Breast epithelium (tissue), 3 donors: ENCODE measurements at regions not wholly inside any gene's neighbourhood (a gene's known extent, or its start where the extent isn't known, plus 50 kb on each side); places are given as distances from the start of the nearest gene placed in this dataset.

ENCODE experiments used
- CTCF ChIP-seq, 3 donors: fragments of 450-650 bp; IDR thresholded peaks; one replicate each; pipeline ENCODE4 v1.5.1; 2016 to 2017; ENCODE audit warnings: antibody characterized with exemption in 3 of 3, mild to moderate bottlenecking in 3 of 3, moderate library complexity in 3 of 3
- POLR2A ChIP-seq: fragments of 450-650 bp; IDR thresholded peaks from one replicate; pipeline ENCODE4 v1.6.1; 2016; ENCODE audit warnings: antibody characterized with exemption, mild to moderate bottlenecking, moderate library complexity

GRCh38 chr2:67872481-67872880 lies 190.3 kb downstream of the C1D start:
- TF ChIP-seq CTCF (IDR thresholded peaks at IDR 0.05) = no peak
- TF ChIP-seq POLR2A = no peak
